ENCODE measurements at regions not wholly inside any gene's neighbourhood (a gene's known extent, or its start where the extent isn't known, plus 50 kb on each side); places are given as distances from the start of the nearest gene placed in this dataset.

GRCh38 chr19:34578173-34578572 lies 96.6 kb downstream of the WTIP start:
- no peak for TF ChIP-seq HOXA7 (CRISPR knock-in tag; IDR thresholded peaks at IDR 0.05)
- TF ChIP-seq CBX8 (IDR thresholded peaks at IDR 0.05): no peak
- no peak for TF ChIP-seq HDAC2 (IDR thresholded peaks at IDR 0.05)
- no peak for TF ChIP-seq MAFK (IDR thresholded peaks at IDR 0.05; ENCODE audit: partially characterized antibody)
- TF ChIP-seq HOXB13 (CRISPR knock-in tag; IDR thresholded peaks at IDR 0.05; ENCODE audit: low read depth): no peak
- TF ChIP-seq ZFP36 (IDR thresholded peaks at IDR 0.05; ENCODE audit: borderline replicate concordance, partially characterized antibody): no peak
- no peak for TF ChIP-seq KDM1A (IDR thresholded peaks at IDR 0.05; ENCODE audit: low read depth)
- no peak for TF ChIP-seq HES2 (IDR thresholded peaks at IDR 0.05)
- TF ChIP-seq FOSL2 (IDR thresholded peaks at IDR 0.05): no peak
- no peak for TF ChIP-seq FOSL2 (CRISPR knock-in tag; IDR thresholded peaks at IDR 0.05)
- TF ChIP-seq MAZ (IDR thresholded peaks at IDR 0.05; ENCODE audit: borderline replicate concordance, low read depth, low read length): no peak
- TF ChIP-seq SREBF2 (IDR thresholded peaks at IDR 0.05): no peak
- TF ChIP-seq EHMT2 (IDR thresholded peaks at IDR 0.05; ENCODE audit: low read depth): no peak
- H3K4me3 ChIP-seq: no peak overlapping the region
- no peak for DNase-seq (ENCODE audit: low read depth in 1 of 2, low spot score in 1 of 2)
- ChIA-PET CTCF (no interaction called here), POLR2A (no interaction called here)
- ATAC-seq: no peak; a peak in 1 of 6 replicates
- FAIRE-seq: no peak
- WGBS (ENCODE audit: missing lambda C conversion rate): 33% methylated on average over 4 of the region's 4 CpGs
- no peaks in the 10 kb centered on the region for H3K4me1 ChIP-seq
- H3K4me2 ChIP-seq: no peak overlapping the region
- H3K9me3 ChIP-seq: peaks cover 4% of the 10 kb centered on the region; the same call in 1 of the 3 replicates
- H3K27ac ChIP-seq: no peak overlapping the region

GRCh38 chr19:34577531-34578101 lies 96.1 kb downstream of the WTIP start:
- no peaks in the 10 kb centered on the region for H3K4me1 ChIP-seq
- DNase-seq (ENCODE audit: low read depth in 1 of 2, low spot score in 1 of 2) (no peak), FAIRE-seq (no peak), ATAC-seq (peak in 1 of 2 experiments; percentile 7; a peak in 2 of 6 replicates)
- H3K27ac ChIP-seq: no peak overlapping the region
- peaks cover 6% of the 10 kb centered on the region; the same call in 1 of the 3 replicates for H3K9me3 ChIP-seq
- TF ChIP-seq HMGXB4 (CRISPR knock-in tag; IDR thresholded peaks at IDR 0.05; ENCODE audit: borderline replicate concordance) (no peak), CHD2 (IDR thresholded peaks at IDR 0.05; ENCODE audit: low read length, partially characterized antibody) (no peak), FOXS1 (CRISPR knock-in tag; IDR thresholded peaks at IDR 0.05) (no peak), RFX5 (IDR thresholded peaks at IDR 0.05) (no peak), CBX2 (IDR thresholded peaks at IDR 0.05; ENCODE audit: borderline replicate concordance, low read depth) (no peak), MAX (IDR thresholded peaks at IDR 0.05) (no peak), CEBPB (IDR thresholded peaks at IDR 0.05) (no peak), HDAC2 (IDR thresholded peaks at IDR 0.05) (no peak), EP300 (IDR thresholded peaks at IDR 0.05) (no peak), POLR2A (IDR thresholded peaks at IDR 0.05; ENCODE audit: low read length) (no peak), MAZ (IDR thresholded peaks at IDR 0.05; ENCODE audit: borderline replicate concordance, low read depth, low read length) (no peak), EHF (CRISPR knock-in tag; IDR thresholded peaks at IDR 0.05) (no peak), BHLHE40 (IDR thresholded peaks at IDR 0.05; ENCODE audit: low read depth, low read length) (no peak), ESRRA (IDR thresholded peaks at IDR 0.05; ENCODE audit: borderline replicate concordance, low read length) (no peak), NR3C1 (IDR thresholded peaks at IDR 0.05) (no peak), ZSCAN20 (CRISPR knock-in tag; IDR thresholded peaks at IDR 0.05) (no peak), RNF2 (IDR thresholded peaks at IDR 0.05; ENCODE audit: borderline replicate concordance, low read depth) (no peak)
- ChIA-PET POLR2A (no interaction called here), CTCF (no interaction called here)
- WGBS (ENCODE audit: missing lambda C conversion rate): 72% methylated on average over 35 of the region's 45 CpGs
- H3K4me2 ChIP-seq: no peak overlapping the region
- H3K4me3 ChIP-seq: no peak overlapping the region

Data from A549 (cell line).